Heart left ventricle (tissue), 16 donors: ENCODE measurements at regions not wholly inside any gene's neighbourhood (a gene's known extent, or its start where the extent isn't known, plus 50 kb on each side); places are given as distances from the start of the nearest gene placed in this dataset.
A peak's percentile ranks its signal among the peaks of the same experiment; 100 is the strongest.
"Not testable (repeated sequence)": the region's sequence is repeated elsewhere in the genome, so short reads cannot be mapped to it uniquely, and the experiment has no call there.

Experiments
- ATAC-seq, 4 donors: fragments of 200-7000 bp; cut with Tn5 transposase; one replicate each; pipeline ENCODE4 v1.9.1; 2020 to 2022; ENCODE audit warnings: moderate library complexity in 4 of 4, mild to moderate bottlenecking in 3 of 4, moderate number of reproducible peaks in 1 of 4
- DNase-seq, 5 donors: peaks; one replicate each; pipeline ENCODE4 v3.0.0-alpha.2; 2020
- H3K27ac ChIP-seq, 12 donors: fragments of 200-600 bp; sonication (generic) in 4 of 12; one replicate each; pipeline versions ENCODE4 v1.5.0 to v1.8.0; 2016 to 2022; ENCODE audit warnings: mild to moderate bottlenecking in 2 of 12
- H3K27me3 ChIP-seq, 9 donors: fragments of 200-600 bp; sonication (generic) in 2 of 9; one replicate each; pipeline versions ENCODE4 v1.5.1 to v1.8.0; 2016 to 2022; ENCODE audit warnings: mild to moderate bottlenecking in 3 of 9
- H3K36me3 ChIP-seq, 9 donors: fragments of 200-600 bp; sonication (generic) in 2 of 9; one replicate each; pipeline versions ENCODE4 v1.5.0 to v1.8.0; 2018 to 2022; ENCODE audit warnings: mild to moderate bottlenecking in 2 of 9
- H3K4me1 ChIP-seq, 12 donors: fragments of 200-600 bp; sonication (generic) in 4 of 12; one replicate each; pipeline versions ENCODE4 v1.5.0 to v1.8.0; 2016 to 2022; ENCODE audit warnings: mild to moderate bottlenecking in 3 of 12
- H3K4me3 ChIP-seq, 12 donors: fragments of 200-600 bp; sonication (generic) in 4 of 12; one replicate each; pipeline versions ENCODE4 v1.5.0 to v1.8.0; 2017 to 2022; ENCODE audit warnings: mild to moderate bottlenecking in 9 of 12, moderate library complexity in 4 of 12
- H3K9me3 ChIP-seq, 12 donors: fragments of 200-600 bp; sonication (generic) in 4 of 12; one replicate each; pipeline versions ENCODE4 v1.5.0 to v1.8.0; 2016 to 2022; ENCODE audit warnings: mild to moderate bottlenecking in 1 of 12
- CTCF ChIP-seq, 12 donors: fragments of 200-600 bp; sonication (generic) in 4 of 12; IDR thresholded peaks; one replicate each; pipeline versions ENCODE4 v1.5.0 to v1.8.0; 2018 to 2022; ENCODE audit warnings: antibody characterized with exemption in 12 of 12, mild to moderate bottlenecking in 5 of 12
- POLR2A ChIP-seq, 2 donors: fragments of 450-650 bp; IDR thresholded peaks; one replicate each; pipeline ENCODE4 v1.6.1; 2017; ENCODE audit warnings: antibody characterized with exemption in 2 of 2, mild to moderate bottlenecking in 2 of 2, moderate library complexity in 2 of 2
- WGBS, 4 donors: extraction: QIAGEN DNeasy Blood & Tissue Kit in 2 of 4; methylation state at CpG; one replicate each; pipeline versions ENCODE4 v1.1.5 to v1.1.7; 2013 to 2018; 5-methylcytosine and 5-hydroxymethylcytosine counted together
- intact Hi-C, 10 donors: fragments of 100-400 bp; cut with DNase I; formaldehyde crosslinking; loops; one replicate each; pipeline versions ENCODE4 v1.11.1 to v1.14.2; 2022
- donor health status: ischemic (EF 13 %, LVEDD 7.1; RV severe dilation, severe dysfunction).
- donor health status: healthy with polysubstance abuse.
- donor health status: DM: no; HTN: yes; CAD: no.
- donor health status: DM: no; HTN: no; CAD: no.
- donor health status: ischemic (EF 25% LVEDD 6.9; RV normal size, moderate dysfunction).
- donor health status: ischemic (EF 25% LVEDD 5.7; RV mildly dilated, moderate dysfunction).
- donor health status: healthy.
- donor health status: DM: yes; HTN: yes; CAD: no.
- donor health status: ischemic (EF 35%, LVEDD 5.7; RV mildly dilated, moderate dysfunction).
- donor health status: nonischemic (EF 11% LVEDD 7.7; RV severe dilation, severe dysfunction).
- donor health status: DM: yes; HTN: yes; CAD: no.
- donor health status: PGD.
- donor health status: ischemic (EF 29% LVEDD 5.4; RV normal size, mild dysfunction).
- donor health status: nonischemic (EF 23%, LVEDD 6.1; RV moderate dilation, normal function).

DNA sequence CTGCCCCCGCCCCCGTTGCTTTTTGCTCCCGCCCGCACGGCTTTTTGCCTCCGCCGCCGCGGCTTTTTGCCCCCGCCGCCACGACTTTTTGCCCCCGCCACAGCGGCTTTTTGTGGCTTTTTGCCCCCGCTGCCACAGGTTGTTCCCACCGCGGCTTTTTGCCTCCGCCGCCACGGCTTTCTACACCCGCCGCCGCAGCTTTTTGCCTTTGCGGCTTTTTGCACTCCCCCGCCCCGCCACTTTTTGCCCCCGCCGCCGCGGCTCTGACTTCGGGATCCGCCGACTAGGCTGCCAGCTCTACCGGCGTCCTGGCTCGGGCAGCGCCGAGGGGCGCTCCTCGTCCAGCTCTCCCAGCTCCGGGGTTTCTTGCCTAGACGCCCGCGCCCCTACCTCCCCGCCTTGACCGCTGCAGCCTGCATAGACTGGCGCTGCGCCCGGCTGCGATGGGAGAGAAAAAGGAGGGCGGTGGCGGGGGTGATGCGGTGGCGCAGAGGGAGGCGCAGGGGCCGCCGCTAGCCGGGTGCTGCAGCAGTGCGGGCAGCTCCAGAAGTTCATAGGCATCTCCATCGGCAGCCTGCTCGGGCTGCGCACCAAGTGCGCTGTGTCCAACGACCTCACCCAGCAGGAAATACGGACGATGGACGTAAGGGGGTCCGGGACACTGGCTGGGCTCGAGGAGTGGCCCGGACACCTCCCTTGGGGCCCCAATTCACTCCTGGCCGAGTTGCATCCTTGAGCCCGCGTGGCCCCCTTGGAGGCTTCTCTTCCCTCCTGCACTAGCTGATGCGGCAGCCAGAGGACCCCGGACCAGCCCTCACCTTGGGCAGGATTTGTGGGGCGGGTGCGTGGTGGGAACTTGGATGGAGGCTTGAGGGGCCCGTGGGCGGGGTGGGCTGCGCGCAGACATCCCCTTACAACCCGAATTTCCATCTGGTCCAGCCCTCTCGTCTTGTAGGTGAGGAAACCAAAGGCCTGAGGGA, 555.7 kb downstream of the TP53TG3F start:
- H3K27ac ChIP-seq, H3K4me3 ChIP-seq, intact Hi-C loops, H3K36me3 ChIP-seq, DNase-seq, ATAC-seq, H3K4me1 ChIP-seq, H3K9me3 ChIP-seq: not testable (repeated sequence)
- H3K27me3 ChIP-seq = peaks cover 0 to 13% (median 4%) of the 10 kb centered on the region in 9 donors
- 45 to 60% (median 55%) methylated on average over 72 to 83 of the region's 83 CpGs for WGBS, 4 donors

DNA sequence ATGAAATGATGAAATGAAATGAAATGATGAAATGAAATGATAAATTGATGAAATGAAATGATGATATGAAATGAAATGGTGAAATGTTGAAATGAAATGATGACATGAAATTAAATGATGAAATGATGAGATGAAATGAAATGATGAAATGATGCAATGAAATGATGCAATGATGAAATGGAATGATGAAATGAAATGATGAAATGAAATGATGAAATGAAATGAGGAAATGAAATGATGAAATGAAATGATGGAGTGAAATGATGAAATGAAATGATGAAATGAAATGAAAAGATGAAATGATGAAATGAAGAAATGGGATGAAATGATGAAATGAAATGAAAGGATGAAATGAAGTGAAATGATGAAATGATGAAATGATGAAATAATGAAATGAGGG, 558.9 kb downstream of the TP53TG3F start:
- H3K4me1 ChIP-seq, H3K27ac ChIP-seq, H3K9me3 ChIP-seq, intact Hi-C loops, H3K36me3 ChIP-seq, H3K4me3 ChIP-seq, ATAC-seq, DNase-seq: not testable (repeated sequence)
- H3K27me3 ChIP-seq = peaks cover 0 to 13% (median 4%) of the 10 kb centered on the region in 9 donors

GRCh38 chr16:34050787-34051320, 591.4 kb downstream of the TP53TG3F start:
- DNase-seq (no peak), ATAC-seq (no peak)
- H3K4me1 ChIP-seq = no peaks in the 10 kb centered on the region
- H3K27me3 ChIP-seq = peaks cover 0 to 35% (median 7%) of the 10 kb centered on the region in 9 donors
- intact Hi-C loops = no loop called here
- no peak overlapping the region for H3K4me3 ChIP-seq
- 44 to 64% (median 56%) methylated on average over 41 to 42 of the region's 42 CpGs for WGBS, 4 donors
- H3K9me3 ChIP-seq = peaks cover 0 to 19% (median 0%) of the 10 kb centered on the region in 12 donors
- H3K36me3 ChIP-seq = no peaks in the 10 kb centered on the region
- no peak overlapping the region for H3K27ac ChIP-seq
- no peak for TF ChIP-seq CTCF (IDR thresholded peaks at IDR 0.05)
- TF ChIP-seq POLR2A (IDR thresholded peaks at IDR 0.05) = no peak

DNA sequence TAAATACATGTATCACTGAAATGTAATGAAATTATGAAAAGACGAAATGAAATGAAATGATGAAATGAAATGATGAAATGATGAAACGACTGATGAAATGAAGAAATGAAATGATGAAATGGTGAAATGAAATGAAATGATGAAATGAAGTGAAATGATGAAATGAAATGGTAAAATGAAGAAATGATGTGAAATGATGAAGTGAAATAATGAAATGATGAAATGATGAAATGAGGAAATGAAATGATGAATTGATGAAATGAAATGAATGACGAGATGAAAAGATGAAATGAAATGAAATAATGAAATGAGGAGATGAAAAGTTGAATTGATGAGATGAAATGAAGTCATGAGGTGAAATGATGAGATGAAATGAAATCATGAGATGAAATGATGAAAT, 594.7 kb downstream of the TP53TG3F start:
- no peak overlapping the region for H3K27ac ChIP-seq
- H3K27me3 ChIP-seq = peaks cover 0 to 28% (median 7%) of the 10 kb centered on the region in 9 donors
- WGBS, 4 donors = 54 to 59% (median 56%) methylated on average over 3 of the region's 3 CpGs
- H3K4me1 ChIP-seq = no peaks in the 10 kb centered on the region
- intact Hi-C loops = no loop called here
- no peaks in the 10 kb centered on the region for H3K36me3 ChIP-seq
- DNase-seq = no peak
- no peak overlapping the region for H3K4me3 ChIP-seq
- peaks cover 0 to 19% (median 0%) of the 10 kb centered on the region in 12 donors for H3K9me3 ChIP-seq
- no peak for ATAC-seq
- TF ChIP-seq POLR2A (IDR thresholded peaks at IDR 0.05) (no peak), CTCF (IDR thresholded peaks at IDR 0.05) (no peak)

DNA sequence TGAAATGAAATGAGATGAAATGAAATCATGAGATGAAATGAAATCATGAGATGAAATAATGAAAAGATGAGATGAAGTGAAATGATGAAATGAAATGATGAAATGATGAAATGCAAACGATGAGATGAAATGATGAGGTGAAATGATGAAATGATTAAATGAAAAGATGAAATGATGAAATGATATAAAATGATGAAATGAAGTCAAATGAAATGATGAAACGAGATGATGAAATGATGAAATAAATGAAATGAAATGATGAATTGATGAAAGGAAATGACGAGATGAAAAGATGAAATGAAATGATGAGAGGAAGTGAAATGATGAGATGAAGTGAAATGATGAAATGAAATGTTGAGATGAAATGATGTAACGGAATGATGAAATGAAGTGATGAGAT, 595.6 kb downstream of the TP53TG3F start:
- intact Hi-C loops = no loop called here
- TF ChIP-seq POLR2A (IDR thresholded peaks at IDR 0.05) (no peak), CTCF (IDR thresholded peaks at IDR 0.05) (no peak)
- 42 to 51% (median 45%) methylated on average over 4 of the region's 4 CpGs for whole genome bisulfite sequencing, 4 donors
- peaks cover 0 to 20% (median 7%) of the 10 kb centered on the region in 9 donors for H3K27me3 ChIP-seq
- no peak for DNase-seq
- ATAC-seq = no peak
- no peak overlapping the region for H3K4me3 ChIP-seq
- no peak overlapping the region for H3K27ac ChIP-seq
- H3K9me3 ChIP-seq = peaks cover 0 to 19% (median 0%) of the 10 kb centered on the region in 12 donors
- no peaks in the 10 kb centered on the region for H3K4me1 ChIP-seq
- no peaks in the 10 kb centered on the region for H3K36me3 ChIP-seq

DNA sequence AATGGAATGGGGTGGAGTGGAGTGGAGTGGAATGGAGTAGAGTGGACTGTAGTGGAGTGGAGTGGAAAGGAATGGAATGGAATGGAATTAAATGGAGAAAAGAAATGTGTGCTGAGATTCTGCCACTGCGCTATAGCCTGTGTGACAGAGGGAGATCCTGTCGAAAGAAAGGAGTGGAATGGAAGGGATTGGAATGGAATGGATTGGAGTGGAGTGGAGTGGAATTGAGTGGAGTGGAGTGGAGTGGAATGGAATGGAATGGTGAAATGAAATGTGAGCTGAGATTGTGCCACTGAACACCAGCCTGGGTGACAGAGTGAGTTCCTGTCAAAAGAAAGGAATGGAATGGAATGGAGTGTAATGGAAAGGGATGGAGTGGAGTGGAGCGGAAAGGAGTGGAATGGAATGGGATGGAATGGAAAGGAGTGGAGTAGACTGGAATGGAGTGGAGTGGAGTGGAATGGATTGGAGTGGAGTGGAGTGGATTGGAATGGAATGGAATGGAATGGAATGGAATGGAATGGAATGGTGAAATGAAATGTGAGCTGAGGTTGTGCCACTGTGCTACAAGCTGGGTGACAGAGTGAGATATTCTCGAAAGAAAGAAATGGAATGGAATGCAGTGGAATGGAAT, 603.3 kb downstream of the TP53TG3F start:
- DNase-seq, H3K27ac ChIP-seq, H3K36me3 ChIP-seq, H3K4me3 ChIP-seq, H3K27me3 ChIP-seq, intact Hi-C loops, H3K4me1 ChIP-seq: not testable (repeated sequence)
- H3K9me3 ChIP-seq = peaks cover 0 to 21% (median 3%) of the 10 kb centered on the region in 12 donors
- peak; percentile 58 to 81 (median 76) for ATAC-seq
- WGBS, 4 donors = 41 to 60% (median 51%) methylated on average over 4 of the region's 4 CpGs

DNA sequence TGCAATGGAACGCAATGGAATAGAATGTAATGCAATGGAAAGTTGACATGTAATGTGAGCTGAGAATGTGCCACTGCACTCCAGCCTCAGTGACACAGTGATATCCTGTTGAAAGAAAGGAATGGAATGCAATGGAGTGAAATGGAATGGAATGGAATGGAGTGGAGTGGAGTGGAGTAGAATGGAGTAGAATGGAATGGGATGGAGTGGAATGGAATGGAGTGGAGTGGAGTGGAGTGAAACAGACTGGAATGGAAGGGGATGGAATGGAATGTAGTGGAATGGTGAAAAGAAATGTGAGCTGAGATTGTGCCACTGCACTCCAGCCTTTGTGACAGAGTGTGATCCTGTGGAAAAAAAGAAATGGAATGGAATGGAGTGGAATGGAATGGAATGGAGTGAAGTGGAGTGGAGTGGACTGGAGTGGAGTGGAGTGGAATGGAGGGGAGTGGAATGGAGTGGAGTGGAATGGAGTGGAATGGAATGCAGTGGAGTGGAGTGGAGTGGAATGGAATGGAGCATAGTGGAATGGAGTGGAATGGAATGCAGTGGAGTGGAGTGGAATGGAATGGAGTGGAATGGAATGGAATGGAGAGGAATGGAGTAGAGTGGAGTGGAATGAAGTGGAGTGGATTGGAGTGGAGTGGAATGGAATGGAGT, 604.2 kb downstream of the TP53TG3F start:
- intact Hi-C loops, H3K36me3 ChIP-seq, H3K4me1 ChIP-seq, H3K27me3 ChIP-seq, DNase-seq, H3K4me3 ChIP-seq, H3K27ac ChIP-seq: not testable (repeated sequence)
- peaks cover 0 to 25% (median 3%) of the 10 kb centered on the region in 12 donors for H3K9me3 ChIP-seq
- 53 to 74% (median 63%) methylated on average over 1 of the region's 1 CpG for WGBS, 4 donors
- peak in 3 of 4 donors; percentile 61 to 71 (median 62) for ATAC-seq
